ENCODE measurements at regions not wholly inside any gene's neighbourhood (a gene's known extent, or its start where the extent isn't known, plus 50 kb on each side); places are given as distances from the start of the nearest gene placed in this dataset.

- TF ChIP-seq CTCF (IDR thresholded peaks at IDR 0.05; ENCODE audit: extremely low read depth in 1 of 2, insufficient read depth in 1 of 2, low read depth in 1 of 2, low read length in 2 of 2) (no peak), POLR2A (IDR thresholded peaks at IDR 0.05; ENCODE audit: low read depth, low read length) (no peak)
Measured at GRCh38 chr2:237201461-237202287, 116.0 kb downstream of the COPS8 start.
